HEK293 (cell line): ENCODE measurements at regions not wholly inside any gene's neighbourhood (a gene's known extent, or its start where the extent isn't known, plus 50 kb on each side); places are given as distances from the start of the nearest gene placed in this dataset.

ENCODE experiments used
- CTCF ChIA-PET: fragments of 350-600 bp; formaldehyde crosslinking; extraction: SDS; loops from one replicate; lab custom pipeline; 2021; ENCODE audit warnings: antibody characterized with exemption; lab: Yijun Ruan, JAX
- POLR2A ChIA-PET: fragments of 300-600 bp; formaldehyde crosslinking; extraction: SDS; loops from one replicate; lab custom pipeline; 2020; ENCODE audit warnings: antibody characterized with exemption, inconsistent platforms; lab: Yijun Ruan, JAX
- H3K27ac ChIP-seq: fragments of 200-500 bp; sonication (Bioruptor generic); 2 replicates; pipeline ENCODE4 v1.5.1; 2014; ENCODE audit warnings: low read depth, low read length, control low read depth, inconsistent platforms; ENCODE audit errors: extremely low read depth
- H3K36me3 ChIP-seq, 2 experiments: fragments of 200-500 bp in 1 of 2; sonication (Bioruptor generic) in 1 of 2; 1 replicate in 1 of 2; 2 replicates in 1 of 2; pipeline ENCODE4 v1.5.1; 2014 to 2017; ENCODE audit warnings: inconsistent platforms in 2 of 2, low read length in 2 of 2; ENCODE audit not compliant: control insufficient read depth in 2 of 2, insufficient read depth in 1 of 2
- H3K4me1 ChIP-seq: fragments of 200-500 bp; sonication (Bioruptor generic); 2 replicates; pipeline ENCODE4 v1.5.1; 2014; ENCODE audit warnings: mild to moderate bottlenecking, low read length, inconsistent platforms; ENCODE audit not compliant: control insufficient read depth, insufficient read depth
- H3K4me3 ChIP-seq: 2 replicates; pipeline ENCODE4 v1.5.1; 2011; ENCODE audit warnings: low read depth, mild to moderate bottlenecking, control low read depth, low read length, moderate library complexity
- H3K9me3 ChIP-seq: fragments of 200-500 bp; sonication (Bioruptor generic); 2 replicates; pipeline ENCODE4 v1.5.1; 2014; ENCODE audit warnings: low read depth, low read length, inconsistent platforms; ENCODE audit not compliant: control insufficient read depth, insufficient read depth
- BCL11A ChIP-seq: fragments of 450-650 bp; formaldehyde crosslinking; IDR thresholded peaks from 2 replicates; pipeline ENCODE4 v1.5.1; 2016; ENCODE audit warnings: low read depth, missing biosample characterization, missing genetic modification characterization
- FEZF1 ChIP-seq: fragments of 450-650 bp; formaldehyde crosslinking; IDR thresholded peaks from 2 replicates; pipeline ENCODE4 v1.5.1; 2016; ENCODE audit warnings: missing biosample characterization, missing genetic modification characterization
- HIC1 ChIP-seq: fragments of 450-650 bp; formaldehyde crosslinking; IDR thresholded peaks from 2 replicates; pipeline ENCODE4 v1.5.1; 2016; ENCODE audit warnings: missing biosample characterization, missing genetic modification characterization
- PRDM6 ChIP-seq: fragments of 450-650 bp; formaldehyde crosslinking; IDR thresholded peaks from 2 replicates; pipeline ENCODE4 v1.5.1; 2017; ENCODE audit warnings: missing biosample characterization, missing genetic modification characterization
- RBAK ChIP-seq: fragments of 450-650 bp; formaldehyde crosslinking; IDR thresholded peaks from 2 replicates; pipeline ENCODE4 v1.5.1; 2016; ENCODE audit warnings: missing biosample characterization, missing genetic modification characterization
- SCRT2 ChIP-seq: fragments of 450-650 bp; formaldehyde crosslinking; IDR thresholded peaks from 2 replicates; pipeline ENCODE4 v1.5.1; 2016; ENCODE audit warnings: missing biosample characterization, missing genetic modification characterization
- ZEB2 ChIP-seq: fragments of 450-650 bp; formaldehyde crosslinking; IDR thresholded peaks from 2 replicates; pipeline ENCODE4 v1.5.1; 2016; ENCODE audit warnings: missing biosample characterization, missing genetic modification characterization
- ZFP41 ChIP-seq: fragments of 450-650 bp; formaldehyde crosslinking; IDR thresholded peaks from 2 replicates; pipeline ENCODE4 v1.5.1; 2016; ENCODE audit warnings: missing biosample characterization, missing genetic modification characterization, borderline replicate concordance
- ZNF169 ChIP-seq: fragments of 450-650 bp; formaldehyde crosslinking; IDR thresholded peaks from 2 replicates; pipeline ENCODE4 v1.5.1; 2016; ENCODE audit warnings: missing biosample characterization, missing genetic modification characterization
- ZNF274 ChIP-seq, 2 experiments: fragments of 200-500 bp in 1 of 2; fragments of 450-650 bp in 1 of 2; sonication (Bioruptor generic) in 1 of 2; formaldehyde crosslinking in 1 of 2; IDR thresholded peaks; 2 replicates each; pipeline versions ENCODE4 v1.5.1 to v1.6.1; 2014 to 2016; ENCODE audit warnings: borderline replicate concordance in 1 of 2, inconsistent platforms in 1 of 2, low read length in 1 of 2, missing biosample characterization in 1 of 2, missing genetic modification characterization in 1 of 2
- ZNF335 ChIP-seq: fragments of 450-650 bp; formaldehyde crosslinking; conservative IDR thresholded peaks from 2 replicates; pipeline ENCODE4 v1.5.1; 2016; ENCODE audit warnings: missing biosample characterization, missing genetic modification characterization
- ZNF398 ChIP-seq: fragments of 450-650 bp; formaldehyde crosslinking; IDR thresholded peaks from 2 replicates; pipeline ENCODE4 v1.5.1; 2017; ENCODE audit warnings: missing biosample characterization, missing genetic modification characterization
- ZNF501 ChIP-seq: fragments of 450-650 bp; formaldehyde crosslinking; IDR thresholded peaks from 2 replicates; pipeline ENCODE4 v1.5.1; 2016; ENCODE audit warnings: missing biosample characterization, missing genetic modification characterization
- ZNF621 ChIP-seq: fragments of 450-650 bp; formaldehyde crosslinking; IDR thresholded peaks from 2 replicates; pipeline ENCODE4 v1.5.1; 2017; ENCODE audit warnings: missing biosample characterization, missing genetic modification characterization
- ZNF629 ChIP-seq: fragments of 450-650 bp; formaldehyde crosslinking; IDR thresholded peaks from 2 replicates; pipeline ENCODE4 v1.5.1; 2017; ENCODE audit warnings: missing biosample characterization, missing genetic modification characterization
- ZNF677 ChIP-seq: fragments of 450-650 bp; IDR thresholded peaks from 2 replicates; pipeline ENCODE4 v1.5.0; 2018; ENCODE audit warnings: missing biosample characterization, mild to moderate bottlenecking, missing genetic modification characterization, moderate library complexity
- ZNF76 ChIP-seq: fragments of 450-650 bp; formaldehyde crosslinking; IDR thresholded peaks from 2 replicates; pipeline ENCODE4; 2016; ENCODE audit warnings: low read depth, missing biosample characterization, missing genetic modification characterization, borderline replicate concordance
- TF ChIP-seq, protein P1 (sequence below): fragments of 450-650 bp; formaldehyde crosslinking; IDR thresholded peaks from 2 replicates; pipeline ENCODE4 v1.5.1; 2016; ENCODE audit warnings: missing biosample characterization, missing genetic modification characterization
- TF ChIP-seq, protein P2 (sequence below): fragments of 450-650 bp; formaldehyde crosslinking; IDR thresholded peaks from 2 replicates; pipeline ENCODE4 v1.5.1; 2016; ENCODE audit warnings: missing biosample characterization, missing genetic modification characterization, low read depth
- TF ChIP-seq, protein P3 (sequence below): fragments of 450-650 bp; formaldehyde crosslinking; IDR thresholded peaks from 2 replicates; pipeline ENCODE4 v1.5.1; 2016; ENCODE audit warnings: missing biosample characterization, missing genetic modification characterization, borderline replicate concordance

- CTCF ChIA-PET, result no interaction called here
- no peak for TF ChIP-seq ZNF629 (tag by site-specific recombination)
- no peak for TF ChIP-seq ZEB2 (tag by site-specific recombination)
- TF ChIP-seq ZNF76, result no peak
- TF ChIP-seq ZFP41 (tag by site-specific recombination), result no peak
- TF ChIP-seq FEZF1, result no peak
- no peak for TF ChIP-seq ZNF274 (IDR thresholded peaks at IDR 0.05; ENCODE audit: low read length)
- TF ChIP-seq ZNF274 (tag by site-specific recombination; IDR thresholded peaks at IDR 0.05; ENCODE audit: borderline replicate concordance), result no peak
- TF ChIP-seq ZNF621 (tag by site-specific recombination), result no peak
- TF ChIP-seq, protein P1, sequence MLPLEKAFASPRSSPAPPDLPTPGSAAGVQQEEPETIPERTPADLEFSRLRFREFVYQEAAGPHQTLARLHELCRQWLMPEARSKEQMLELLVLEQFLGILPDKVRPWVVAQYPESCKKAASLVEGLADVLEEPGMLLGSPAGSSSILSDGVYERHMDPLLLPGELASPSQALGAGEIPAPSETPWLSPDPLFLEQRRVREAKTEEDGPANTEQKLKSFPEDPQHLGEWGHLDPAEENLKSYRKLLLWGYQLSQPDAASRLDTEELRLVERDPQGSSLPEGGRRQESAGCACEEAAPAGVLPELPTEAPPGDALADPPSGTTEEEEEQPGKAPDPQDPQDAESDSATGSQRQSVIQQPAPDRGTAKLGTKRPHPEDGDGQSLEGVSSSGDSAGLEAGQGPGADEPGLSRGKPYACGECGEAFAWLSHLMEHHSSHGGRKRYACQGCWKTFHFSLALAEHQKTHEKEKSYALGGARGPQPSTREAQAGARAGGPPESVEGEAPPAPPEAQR (tag by site-specific recombination), result no peak
- no peak for TF ChIP-seq ZNF335 (tag by site-specific recombination)
- no peak for TF ChIP-seq RBAK (tag by site-specific recombination)
- TF ChIP-seq, protein P2, sequence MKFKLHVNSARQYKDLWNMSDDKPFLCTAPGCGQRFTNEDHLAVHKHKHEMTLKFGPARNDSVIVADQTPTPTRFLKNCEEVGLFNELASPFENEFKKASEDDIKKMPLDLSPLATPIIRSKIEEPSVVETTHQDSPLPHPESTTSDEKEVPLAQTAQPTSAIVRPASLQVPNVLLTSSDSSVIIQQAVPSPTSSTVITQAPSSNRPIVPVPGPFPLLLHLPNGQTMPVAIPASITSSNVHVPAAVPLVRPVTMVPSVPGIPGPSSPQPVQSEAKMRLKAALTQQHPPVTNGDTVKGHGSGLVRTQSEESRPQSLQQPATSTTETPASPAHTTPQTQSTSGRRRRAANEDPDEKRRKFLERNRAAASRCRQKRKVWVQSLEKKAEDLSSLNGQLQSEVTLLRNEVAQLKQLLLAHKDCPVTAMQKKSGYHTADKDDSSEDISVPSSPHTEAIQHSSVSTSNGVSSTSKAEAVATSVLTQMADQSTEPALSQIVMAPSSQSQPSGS, result no peak
- no peak overlapping the region for H3K27ac ChIP-seq
- H3K4me1 ChIP-seq, result no peaks in the 10 kb centered on the region
- no peaks in the 10 kb centered on the region for H3K36me3 ChIP-seq
- no peak overlapping the region for H3K4me3 ChIP-seq
- POLR2A ChIA-PET, result no interaction called here
- H3K9me3 ChIP-seq, result no peaks in the 10 kb centered on the region
Measured at GRCh38 chr11:127723714-127724113, 723.1 kb upstream of the KIRREL3 start.

- no peaks in the 10 kb centered on the region for H3K4me1 ChIP-seq
- H3K4me3 ChIP-seq, result no peak overlapping the region
- ChIA-PET CTCF (no interaction called here), POLR2A (no interaction called here)
- no peaks in the 10 kb centered on the region for H3K9me3 ChIP-seq
- no peak for TF ChIP-seq ZNF501 (tag by site-specific recombination)
- TF ChIP-seq BCL11A (tag by site-specific recombination), result no peak
- TF ChIP-seq ZNF169 (tag by site-specific recombination), result no peak
- TF ChIP-seq SCRT2 (tag by site-specific recombination), result no peak
- TF ChIP-seq ZNF677 (tag by site-specific recombination), result no peak
- H3K36me3 ChIP-seq, result no peaks in the 10 kb centered on the region
- H3K27ac ChIP-seq, result no peak overlapping the region
Measured at GRCh38 chr11:127713226-127713625, 712.7 kb upstream of the KIRREL3 start.

DNA sequence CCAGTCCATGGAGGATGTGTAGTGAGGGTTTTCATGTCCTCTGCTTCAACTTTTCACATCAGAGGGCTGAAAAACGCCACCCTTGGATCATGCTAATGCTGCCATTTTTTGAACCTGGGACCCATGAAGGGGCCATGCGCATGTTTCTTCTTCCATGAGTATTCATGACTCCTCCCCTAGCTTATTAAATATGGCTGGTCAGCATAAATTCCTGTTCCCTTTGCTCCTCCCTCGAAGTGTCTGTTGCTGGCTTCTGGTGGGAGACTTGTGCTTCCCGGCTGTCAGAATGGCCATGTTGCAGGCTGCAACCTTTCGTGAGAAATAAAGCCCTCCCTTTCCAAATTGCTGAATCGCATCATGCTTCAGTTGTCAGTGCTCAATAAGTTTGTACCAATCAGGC is 711.2 kb upstream of the KIRREL3 start:
- no peak overlapping the region for H3K4me3 ChIP-seq
- H3K9me3 ChIP-seq, result no peaks in the 10 kb centered on the region
- no peak overlapping the region for H3K27ac ChIP-seq
- ChIA-PET POLR2A (no interaction called here), CTCF (no interaction called here)
- no peaks in the 10 kb centered on the region for H3K36me3 ChIP-seq
- H3K4me1 ChIP-seq, result no peaks in the 10 kb centered on the region
- TF ChIP-seq HIC1 (tag by site-specific recombination) (no peak), ZNF398 (tag by site-specific recombination) (no peak), PRDM6 (tag by site-specific recombination) (no peak)
- TF ChIP-seq, protein P3, sequence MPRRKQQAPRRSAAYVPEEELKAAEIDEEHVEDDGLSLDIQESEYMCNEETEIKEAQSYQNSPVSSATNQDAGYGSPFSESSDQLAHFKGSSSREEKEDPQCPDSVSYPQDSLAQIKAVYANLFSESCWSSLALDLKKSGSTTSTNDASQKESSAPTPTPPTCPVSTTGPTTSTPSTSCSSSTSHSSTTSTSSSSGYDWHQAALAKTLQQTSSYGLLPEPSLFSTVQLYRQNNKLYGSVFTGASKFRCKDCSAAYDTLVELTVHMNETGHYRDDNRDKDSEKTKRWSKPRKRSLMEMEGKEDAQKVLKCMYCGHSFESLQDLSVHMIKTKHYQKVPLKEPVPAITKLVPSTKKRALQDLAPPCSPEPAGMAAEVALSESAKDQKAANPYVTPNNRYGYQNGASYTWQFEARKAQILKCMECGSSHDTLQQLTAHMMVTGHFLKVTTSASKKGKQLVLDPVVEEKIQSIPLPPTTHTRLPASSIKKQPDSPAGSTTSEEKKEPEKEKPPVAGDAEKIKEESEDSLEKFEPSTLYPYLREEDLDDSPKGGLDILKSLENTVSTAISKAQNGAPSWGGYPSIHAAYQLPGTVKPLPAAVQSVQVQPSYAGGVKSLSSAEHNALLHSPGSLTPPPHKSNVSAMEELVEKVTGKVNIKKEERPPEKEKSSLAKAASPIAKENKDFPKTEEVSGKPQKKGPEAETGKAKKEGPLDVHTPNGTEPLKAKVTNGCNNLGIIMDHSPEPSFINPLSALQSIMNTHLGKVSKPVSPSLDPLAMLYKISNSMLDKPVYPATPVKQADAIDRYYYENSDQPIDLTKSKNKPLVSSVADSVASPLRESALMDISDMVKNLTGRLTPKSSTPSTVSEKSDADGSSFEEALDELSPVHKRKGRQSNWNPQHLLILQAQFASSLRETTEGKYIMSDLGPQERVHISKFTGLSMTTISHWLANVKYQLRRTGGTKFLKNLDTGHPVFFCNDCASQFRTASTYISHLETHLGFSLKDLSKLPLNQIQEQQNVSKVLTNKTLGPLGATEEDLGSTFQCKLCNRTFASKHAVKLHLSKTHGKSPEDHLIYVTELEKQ (tag by site-specific recombination), result no peak
